ENCODE measurements at regions not wholly inside any gene's neighbourhood (a gene's known extent, or its start where the extent isn't known, plus 50 kb on each side); places are given as distances from the start of the nearest gene placed in this dataset.

- intact Hi-C loops (cut with DNase I; ENCODE audit: low total_unique reads) (no loop called here), in situ Hi-C loops (cut with MboI; ENCODE audit: low pct_ligation_motif_present in 1 of 4, low pct_unique_long_range_greater_than_20kb in 1 of 4, low sequenced_read_pairs in 3 of 4) (no loop called here)
- WGBS, 2 donors (ENCODE audit: low coverage in 1 of 2): 76 to 80% methylated on average over 6 to 10 of the region's 10 CpGs
- no peak for TF ChIP-seq POLR2A (IDR thresholded peaks at IDR 0.05)
- no peak for TF ChIP-seq POLR2AphosphoS5 (IDR thresholded peaks at IDR 0.05)
- no peak for TF ChIP-seq CTCF (IDR thresholded peaks at IDR 0.05)
- DNase-seq: no peak
- Histone ChIP-seq H3K36me3 (no peaks in the 10 kb centered on the region), H3K4me3 (no peak overlapping the region), H3K4me1 (peaks cover 0 to 14% (median 2%) of the 10 kb centered on the region in 4 donors), H3K9me3 (no peaks in the 10 kb centered on the region), H3K27ac (no peak overlapping the region), H3K27me3 (no peaks in the 10 kb centered on the region)
These were observed 446.7 kb upstream of the PROK2 start for GRCh38 chr3:72231439-72232196.

GRCh38 chr3:72230774-72231379 lies 445.9 kb upstream of the PROK2 start:
- in situ Hi-C loops (cut with MboI; ENCODE audit: low pct_ligation_motif_present in 1 of 4, low pct_unique_long_range_greater_than_20kb in 1 of 4, low sequenced_read_pairs in 3 of 4) (no loop called here), intact Hi-C loops (cut with DNase I; ENCODE audit: low total_unique reads) (no loop called here)
- TF ChIP-seq EP300 (IDR thresholded peaks at IDR 0.05; ENCODE audit: low read depth): no peak
- no peak for TF ChIP-seq POLR2AphosphoS5 (IDR thresholded peaks at IDR 0.05)
- TF ChIP-seq POLR2A (IDR thresholded peaks at IDR 0.05): no peak
- TF ChIP-seq CTCF (IDR thresholded peaks at IDR 0.05): no peak
- H3K27ac ChIP-seq: no peak overlapping the region
- peaks cover 0 to under 1% of the 10 kb centered on the region in 2 donors for H3K9me3 ChIP-seq
- no peaks in the 10 kb centered on the region for H3K27me3 ChIP-seq
- WGBS, 2 donors (ENCODE audit: low coverage in 1 of 2): 12% methylated on average over 1 of the region's 1 CpG; no CpG with 5 or more reads in 1 of the 2 donors
- H3K4me1 ChIP-seq: peaks cover 0 to 14% (median 2%) of the 10 kb centered on the region in 4 donors
- H3K4me3 ChIP-seq: no peak overlapping the region
- no peaks in the 10 kb centered on the region for H3K36me3 ChIP-seq
- DNase-seq: no peak

- TF ChIP-seq POLR2A (IDR thresholded peaks at IDR 0.05): no peak
- TF ChIP-seq POLR2AphosphoS5 (IDR thresholded peaks at IDR 0.05): no peak
- no peak for TF ChIP-seq CTCF (IDR thresholded peaks at IDR 0.05)
- no peak for TF ChIP-seq EP300 (IDR thresholded peaks at IDR 0.05; ENCODE audit: low read depth)
- 57% methylated on average over 4 of the region's 4 CpGs; no CpG with 5 or more reads in 1 of the 2 donors for WGBS, 2 donors (ENCODE audit: low coverage in 1 of 2)
- Histone ChIP-seq H3K27me3 (no peaks in the 10 kb centered on the region), H3K36me3 (no peaks in the 10 kb centered on the region), H3K4me3 (no peak overlapping the region), H3K9me3 (peaks cover 3 to 7% of the 10 kb centered on the region in 2 donors), H3K27ac (no peak overlapping the region), H3K4me1 (peaks cover 0 to 14% (median 2%) of the 10 kb centered on the region in 4 donors)
- intact Hi-C loops (cut with DNase I; ENCODE audit: low total_unique reads): no loop called here
- in situ Hi-C loops (cut with MboI; ENCODE audit: low pct_ligation_motif_present in 1 of 4, low pct_unique_long_range_greater_than_20kb in 1 of 4, low sequenced_read_pairs in 3 of 4): no loop called here
- DNase-seq: no peak
These were observed 445.0 kb upstream of the PROK2 start for GRCh38 chr3:72229952-72230351.

- in situ Hi-C loops (cut with MboI; ENCODE audit: low pct_ligation_motif_present in 1 of 4, low pct_unique_long_range_greater_than_20kb in 1 of 4, low sequenced_read_pairs in 3 of 4) (no loop called here), intact Hi-C loops (cut with DNase I; ENCODE audit: low total_unique reads) (no loop called here)
- Histone ChIP-seq H3K27me3 (no peaks in the 10 kb centered on the region), H3K27ac (no peak overlapping the region), H3K36me3 (no peaks in the 10 kb centered on the region), H3K4me3 (no peak overlapping the region), H3K4me1 (peaks cover 0 to 8% (median 2%) of the 10 kb centered on the region in 4 donors), H3K9me3 (peaks cover 13 to 17% of the 10 kb centered on the region in 2 donors)
- WGBS, 2 donors (ENCODE audit: low coverage in 1 of 2): 76 to 77% methylated on average over 5 of the region's 5 CpGs
- no peak for TF ChIP-seq POLR2A (IDR thresholded peaks at IDR 0.05)
- no peak for TF ChIP-seq EP300 (IDR thresholded peaks at IDR 0.05; ENCODE audit: low read depth)
- TF ChIP-seq POLR2AphosphoS5 (IDR thresholded peaks at IDR 0.05): no peak
- no peak for TF ChIP-seq CTCF (IDR thresholded peaks at IDR 0.05)
- DNase-seq: no peak
These were observed 442.6 kb upstream of the PROK2 start for GRCh38 chr3:72227486-72228070.

Data from transverse colon (tissue), 4 donors.